H9 (cell line): ENCODE measurements at regions not wholly inside any gene's neighbourhood (a gene's known extent, or its start where the extent isn't known, plus 50 kb on each side); places are given as distances from the start of the nearest gene placed in this dataset.

Experiments
- DNase-seq: peaks from one replicate; pipeline ENCODE4 v3.0.0-alpha.2; 2017
- H2AFZ ChIP-seq: one replicate; pipeline ENCODE4 v1.6.1; 2013; ENCODE audit warnings: mild to moderate bottlenecking, low read length, control low read depth, moderate library complexity
- H2AK5ac ChIP-seq: 2 replicates; pipeline ENCODE4 v1.6.1; 2013; ENCODE audit warnings: low read length, control low read depth, mixed read lengths; ENCODE audit not compliant: insufficient read length
- H2BK120ac ChIP-seq: one replicate; pipeline ENCODE4 v1.6.1; 2013; ENCODE audit warnings: low read depth, mild to moderate bottlenecking, low read length, control low read depth, inconsistent platforms; ENCODE audit not compliant: poor library complexity, severe bottlenecking
- H2BK12ac ChIP-seq: 2 replicates; pipeline ENCODE4 v1.6.1; 2013; ENCODE audit warnings: low read length, control low read depth, mixed read lengths, low read depth; ENCODE audit not compliant: insufficient read length
- H2BK15ac ChIP-seq: 2 replicates; pipeline ENCODE4 v1.6.1; 2013; ENCODE audit warnings: low read depth, low read length, control low read depth
- H2BK20ac ChIP-seq: one replicate; pipeline ENCODE4 v1.6.1; 2013; ENCODE audit warnings: low read depth, mild to moderate bottlenecking, low read length, control low read depth, inconsistent platforms; ENCODE audit not compliant: poor library complexity, severe bottlenecking
- H2BK5ac ChIP-seq: 2 replicates; pipeline ENCODE4 v1.6.1; 2013; ENCODE audit warnings: low read length, control low read depth, mixed read lengths; ENCODE audit not compliant: insufficient read length
- H3K14ac ChIP-seq: 2 replicates; pipeline ENCODE4 v1.6.1; 2013; ENCODE audit warnings: low read length, control low read depth; ENCODE audit not compliant: insufficient read depth
- H3K18ac ChIP-seq: 2 replicates; pipeline ENCODE4 v1.6.1; 2013; ENCODE audit warnings: low read depth, mild to moderate bottlenecking, mixed read lengths, low read length, control low read depth; ENCODE audit not compliant: insufficient read length
- H3K23ac ChIP-seq: 2 replicates; pipeline ENCODE4 v1.6.1; 2013; ENCODE audit warnings: low read length, control low read depth, mixed read lengths, low read depth; ENCODE audit not compliant: insufficient read length
- H3K23me2 ChIP-seq: 2 replicates; pipeline ENCODE4 v1.6.1; 2013; ENCODE audit warnings: low read depth, mild to moderate bottlenecking, mixed read lengths, low read length, control low read depth; ENCODE audit not compliant: insufficient read length, poor library complexity, severe bottlenecking
- H3K27ac ChIP-seq: 2 replicates; pipeline ENCODE4 v1.5.1; 2013; ENCODE audit warnings: low read length, control low read depth, mixed read lengths, low read depth; ENCODE audit not compliant: insufficient read length
- H3K27me3 ChIP-seq: 2 replicates; pipeline ENCODE4 v1.6.1; 2013; ENCODE audit warnings: low read length, control low read depth, inconsistent platforms; ENCODE audit not compliant: insufficient read depth
- H3K4ac ChIP-seq: 2 replicates; pipeline ENCODE4 v1.6.1; 2013; ENCODE audit warnings: low read depth, mild to moderate bottlenecking, control low read depth, inconsistent platforms, low read length, moderate library complexity
- H3K4me1 ChIP-seq: 2 replicates; pipeline ENCODE4 v1.6.1; 2013; ENCODE audit warnings: low read length, control low read depth, inconsistent platforms; ENCODE audit not compliant: insufficient read depth
- H3K4me2 ChIP-seq: 2 replicates; pipeline ENCODE4 v1.6.1; 2013; ENCODE audit warnings: low read length, control low read depth, mixed read lengths; ENCODE audit not compliant: insufficient read length, insufficient read depth
- H3K56ac ChIP-seq: 2 replicates; pipeline ENCODE4 v1.6.1; 2013; ENCODE audit warnings: low read depth, mild to moderate bottlenecking, mixed read lengths, low read length, control low read depth; ENCODE audit not compliant: insufficient read length
- H3K79me1 ChIP-seq: 2 replicates; pipeline ENCODE4 v1.6.1; 2013; ENCODE audit warnings: low read depth, mild to moderate bottlenecking, moderate library complexity, low read length, control low read depth, inconsistent platforms; ENCODE audit not compliant: insufficient read depth, poor library complexity, severe bottlenecking
- H3K79me2 ChIP-seq: 2 replicates; pipeline ENCODE4 v1.6.1; 2013; ENCODE audit warnings: low read length, control low read depth, inconsistent platforms; ENCODE audit not compliant: insufficient read depth
- H3K9ac ChIP-seq: 2 replicates; pipeline ENCODE4 v1.6.1; 2013; ENCODE audit warnings: low read length, control low read depth, mixed read lengths; ENCODE audit not compliant: insufficient read length; ENCODE audit errors: extremely low read depth
- H3K9me3 ChIP-seq: one replicate; pipeline ENCODE4 v1.6.1; 2013; ENCODE audit warnings: low read depth, low read length, inconsistent platforms; ENCODE audit not compliant: control insufficient read depth
- H3T11ph ChIP-seq: one replicate; pipeline ENCODE4 v1.6.1; 2013; ENCODE audit warnings: mild to moderate bottlenecking, low read length, control low read depth, inconsistent platforms
- H4K20me1 ChIP-seq: one replicate; pipeline ENCODE4 v1.6.1; 2013; ENCODE audit not compliant: control insufficient read depth, insufficient read length, insufficient read depth
- H4K5ac ChIP-seq: 2 replicates; pipeline ENCODE4 v1.6.1; 2013; ENCODE audit warnings: low read depth, mild to moderate bottlenecking, mixed read lengths, low read length, control low read depth; ENCODE audit not compliant: insufficient read length
- H4K8ac ChIP-seq: replicated peaks from 2 replicates; pipeline ENCODE4 v1.6.1; 2013; ENCODE audit warnings: low read length, control low read depth, mixed read lengths, low read depth; ENCODE audit not compliant: insufficient read length
- H4K91ac ChIP-seq: 2 replicates; pipeline ENCODE4 v1.6.1; 2013; ENCODE audit warnings: low read depth, mild to moderate bottlenecking, moderate library complexity, mixed read lengths, low read length, control low read depth; ENCODE audit not compliant: insufficient read length
- H3K27ac Mint-ChIP-seq, 3 experiments: 2 replicates in 2 of 3; 3 replicates in 1 of 3; pipeline ENCODE4 v1.8.0; 2020 to 2021; ENCODE audit warnings: mixed read lengths in 3 of 3, mild to moderate bottlenecking in 1 of 3, moderate library complexity in 1 of 3
- H3K27me3 Mint-ChIP-seq: 2 replicates; pipeline ENCODE4 v1.8.0; 2021; ENCODE audit warnings: low read depth, mild to moderate bottlenecking, moderate library complexity, mixed read lengths
- H3K36me3 Mint-ChIP-seq, 3 experiments: 2 replicates in 2 of 3; 3 replicates in 1 of 3; pipeline ENCODE4 v1.8.0; 2020 to 2021; ENCODE audit warnings: low read depth in 3 of 3, mixed read lengths in 3 of 3; ENCODE audit not compliant: insufficient read depth in 1 of 3
- H3K4me1 Mint-ChIP-seq, 2 experiments: 2 replicates each; pipeline ENCODE4 v1.8.0; 2020; ENCODE audit warnings: mixed read lengths in 2 of 2
- H3K4me3 Mint-ChIP-seq, 2 experiments: 2 replicates in 1 of 2; 3 replicates in 1 of 2; pipeline ENCODE4 v1.8.0; 2020 to 2021; ENCODE audit warnings: mild to moderate bottlenecking in 2 of 2, mixed read lengths in 2 of 2, moderate library complexity in 1 of 2
- H3K9me3 Mint-ChIP-seq, 2 experiments: 2 replicates in 1 of 2; 3 replicates in 1 of 2; pipeline ENCODE4 v1.8.0; 2020; ENCODE audit warnings: mild to moderate bottlenecking in 2 of 2, mixed read lengths in 2 of 2, moderate library complexity in 1 of 2
- WGBS: extraction: QIAGEN DNeasy Blood & Tissue Kit; methylation state at CpG from one replicate; pipeline ENCODE4 v1.1.7; 2013; ENCODE audit warnings: missing lambda C conversion rate, low lambda C conversion rate, mixed read lengths; ENCODE audit not compliant: insufficient read length; ENCODE audit errors: extremely low coverage; 5-methylcytosine and 5-hydroxymethylcytosine counted together
- TF ChIP-seq, protein P1 (sequence below): fragments of 200-600 bp; sonication (generic); conservative IDR thresholded peaks from 3 replicates; pipeline ENCODE4 v1.8.0; 2021; ENCODE audit warnings: antibody characterized with exemption, mild to moderate bottlenecking

DNA sequence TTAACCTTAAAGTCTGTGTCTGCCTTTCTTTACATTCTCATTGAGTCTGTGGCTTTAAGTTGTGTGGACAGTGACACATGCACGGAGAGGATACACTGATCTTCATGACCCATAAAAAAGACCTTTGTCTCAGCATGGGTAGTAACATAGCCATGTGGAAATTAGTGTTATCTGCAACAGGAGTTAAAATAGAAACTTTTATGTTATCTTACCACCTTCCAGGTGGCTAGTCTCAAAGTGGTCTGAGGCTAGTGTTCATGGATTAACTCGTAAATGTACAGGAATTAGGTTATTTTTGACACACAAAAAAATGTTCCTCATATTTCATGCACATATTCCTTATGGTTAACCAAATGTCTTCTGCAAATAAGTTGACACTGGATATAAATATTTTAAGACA is 607.0 kb downstream of the ISL1 start:
- Histone ChIP-seq H4K20me1 (no peaks in the 10 kb centered on the region), H2BK12ac (no peak overlapping the region), H3K27ac (no peak overlapping the region), H3K14ac (no peak overlapping the region), H3K4me2 (no peak overlapping the region), H2BK120ac (no peak overlapping the region), H3K9ac (no peak overlapping the region), H4K91ac (no peak overlapping the region), H3T11ph (no peak overlapping the region), H3K4me1 (no peaks in the 10 kb centered on the region), H2AFZ (no peak overlapping the region), H3K23me2 (peaks cover 2% of the 10 kb centered on the region), H3K79me1 (no peaks in the 10 kb centered on the region), H3K79me2 (no peaks in the 10 kb centered on the region), H2BK5ac (no peak overlapping the region), H2BK15ac (no peak overlapping the region), H3K56ac (no peak overlapping the region), H3K27me3 (no peaks in the 10 kb centered on the region), H3K23ac (no peak overlapping the region), H3K9me3 (no peaks in the 10 kb centered on the region), H2BK20ac (no peak overlapping the region), H3K18ac (no peak overlapping the region), H2AK5ac (no peak overlapping the region), H4K8ac (no peak overlapping the region), H3K4ac (no peak overlapping the region), H4K5ac (no peak overlapping the region)
- H3K9me3 Mint-ChIP-seq: no peaks in the 10 kb centered on the region
- TF ChIP-seq, protein P1, sequence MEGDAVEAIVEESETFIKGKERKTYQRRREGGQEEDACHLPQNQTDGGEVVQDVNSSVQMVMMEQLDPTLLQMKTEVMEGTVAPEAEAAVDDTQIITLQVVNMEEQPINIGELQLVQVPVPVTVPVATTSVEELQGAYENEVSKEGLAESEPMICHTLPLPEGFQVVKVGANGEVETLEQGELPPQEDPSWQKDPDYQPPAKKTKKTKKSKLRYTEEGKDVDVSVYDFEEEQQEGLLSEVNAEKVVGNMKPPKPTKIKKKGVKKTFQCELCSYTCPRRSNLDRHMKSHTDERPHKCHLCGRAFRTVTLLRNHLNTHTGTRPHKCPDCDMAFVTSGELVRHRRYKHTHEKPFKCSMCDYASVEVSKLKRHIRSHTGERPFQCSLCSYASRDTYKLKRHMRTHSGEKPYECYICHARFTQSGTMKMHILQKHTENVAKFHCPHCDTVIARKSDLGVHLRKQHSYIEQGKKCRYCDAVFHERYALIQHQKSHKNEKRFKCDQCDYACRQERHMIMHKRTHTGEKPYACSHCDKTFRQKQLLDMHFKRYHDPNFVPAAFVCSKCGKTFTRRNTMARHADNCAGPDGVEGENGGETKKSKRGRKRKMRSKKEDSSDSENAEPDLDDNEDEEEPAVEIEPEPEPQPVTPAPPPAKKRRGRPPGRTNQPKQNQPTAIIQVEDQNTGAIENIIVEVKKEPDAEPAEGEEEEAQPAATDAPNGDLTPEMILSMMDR: no peak
- WGBS: no CpG with 5 or more reads among the region's 2 CpGs
- no peaks in the 10 kb centered on the region for H3K36me3 Mint-ChIP-seq
- H3K27me3 Mint-ChIP-seq: no peaks in the 10 kb centered on the region
- no peaks in the 10 kb centered on the region for H3K4me1 Mint-ChIP-seq
- H3K4me3 Mint-ChIP-seq: no peak overlapping the region
- no peak for DNase-seq
- no peak overlapping the region for H3K27ac Mint-ChIP-seq
